Mononuclear cell (primary cell): ENCODE measurements at regions not wholly inside any gene's neighbourhood (a gene's known extent, or its start where the extent isn't known, plus 50 kb on each side); places are given as distances from the start of the nearest gene placed in this dataset.
"Not testable (repeated sequence)": the region's sequence is repeated elsewhere in the genome, so short reads cannot be mapped to it uniquely, and the experiment has no call there.

Experiments
- H3K27me3 ChIP-seq: 2 replicates; pipeline ENCODE4 v1.6.0; 2011; ENCODE audit warnings: low read length, control low read depth; ENCODE audit not compliant: insufficient read depth
- H3K4me1 ChIP-seq: 2 replicates; pipeline ENCODE4 v1.5.1; 2011; ENCODE audit warnings: mild to moderate bottlenecking, low read length, control low read depth; ENCODE audit not compliant: insufficient read depth
- H3K4me3 ChIP-seq: 2 replicates; pipeline ENCODE4 v1.5.1; 2011; ENCODE audit warnings: mild to moderate bottlenecking, low read length, moderate library complexity
- H3K9me3 ChIP-seq: 2 replicates; pipeline ENCODE4 v1.5.1; 2011; ENCODE audit warnings: low read depth, mild to moderate bottlenecking, control low read depth, low read length

GRCh38 chr1:47655521-47656300, 217.9 kb downstream of the FOXD2 start:
- Histone ChIP-seq H3K4me3 (no peak overlapping the region), H3K9me3 (no peaks in the 10 kb centered on the region), H3K27me3 (no peaks in the 10 kb centered on the region), H3K4me1 (no peaks in the 10 kb centered on the region)

GRCh38 chr1:47656719-47657685, 219.2 kb downstream of the FOXD2 start:
- Histone ChIP-seq H3K27me3 (no peaks in the 10 kb centered on the region), H3K4me3 (no peak overlapping the region), H3K4me1 (no peaks in the 10 kb centered on the region), H3K9me3 (no peaks in the 10 kb centered on the region)

- no peaks in the 10 kb centered on the region for H3K9me3 ChIP-seq
- no peaks in the 10 kb centered on the region for H3K27me3 ChIP-seq
- no peak overlapping the region for H3K4me3 ChIP-seq
- H3K4me1 ChIP-seq: no peaks in the 10 kb centered on the region
Measured at GRCh38 chr1:47658161-47658920, 220.5 kb downstream of the FOXD2 start.

- no peaks in the 10 kb centered on the region for H3K27me3 ChIP-seq
- H3K4me1 ChIP-seq: no peaks in the 10 kb centered on the region
- no peaks in the 10 kb centered on the region for H3K9me3 ChIP-seq
- H3K4me3 ChIP-seq: no peak overlapping the region
Measured at GRCh38 chr1:47659146-47659545, 221.3 kb downstream of the FOXD2 start.

GRCh38 chr1:47660622-47661021, 222.8 kb downstream of the FOXD2 start:
- no peaks in the 10 kb centered on the region for H3K9me3 ChIP-seq
- H3K27me3 ChIP-seq: no peaks in the 10 kb centered on the region
- no peaks in the 10 kb centered on the region for H3K4me1 ChIP-seq
- H3K4me3 ChIP-seq: no peak overlapping the region

- Histone ChIP-seq H3K27me3 (no peaks in the 10 kb centered on the region), H3K9me3 (no peaks in the 10 kb centered on the region), H3K4me1 (no peaks in the 10 kb centered on the region), H3K4me3 (no peak overlapping the region)
Measured at GRCh38 chr1:47661040-47661439, 223.2 kb downstream of the FOXD2 start.

GRCh38 chr1:47662068-47662467, 224.2 kb downstream of the FOXD2 start:
- Histone ChIP-seq H3K4me1 (no peaks in the 10 kb centered on the region), H3K27me3 (no peaks in the 10 kb centered on the region), H3K4me3 (no peak overlapping the region), H3K9me3 (no peaks in the 10 kb centered on the region)

- no peak overlapping the region for H3K4me3 ChIP-seq
- H3K27me3 ChIP-seq: no peaks in the 10 kb centered on the region
- no peaks in the 10 kb centered on the region for H3K9me3 ChIP-seq
- no peaks in the 10 kb centered on the region for H3K4me1 ChIP-seq
Measured at GRCh38 chr1:47663286-47663685, 225.4 kb downstream of the FOXD2 start.

GRCh38 chr1:47664356-47664755, 226.5 kb downstream of the FOXD2 start:
- Histone ChIP-seq H3K4me1 (no peaks in the 10 kb centered on the region), H3K4me3 (no peak overlapping the region), H3K27me3 (no peaks in the 10 kb centered on the region), H3K9me3 (no peaks in the 10 kb centered on the region)

- not testable (repeated sequence) for H3K27me3 ChIP-seq, H3K9me3 ChIP-seq, H3K4me3 ChIP-seq, H3K4me1 ChIP-seq
Measured at GRCh38 chr1:47664896-47665295, 227.1 kb downstream of the FOXD2 start.

GRCh38 chr1:47669081-47669585, 231.3 kb downstream of the FOXD2 start:
- no peak overlapping the region for H3K4me3 ChIP-seq
- H3K27me3 ChIP-seq: peaks cover 4% of the 10 kb centered on the region
- H3K4me1 ChIP-seq: no peaks in the 10 kb centered on the region
- H3K9me3 ChIP-seq: no peaks in the 10 kb centered on the region

- no peaks in the 10 kb centered on the region for H3K9me3 ChIP-seq
- H3K27me3 ChIP-seq: peaks cover 4% of the 10 kb centered on the region
- H3K4me3 ChIP-seq: no peak overlapping the region
- no peaks in the 10 kb centered on the region for H3K4me1 ChIP-seq
Measured at GRCh38 chr1:47672622-47673021, 234.8 kb downstream of the FOXD2 start.

- H3K4me1 ChIP-seq: no peaks in the 10 kb centered on the region
- peaks cover 4% of the 10 kb centered on the region for H3K27me3 ChIP-seq
- no peak overlapping the region for H3K4me3 ChIP-seq
- H3K9me3 ChIP-seq: no peaks in the 10 kb centered on the region
Measured at GRCh38 chr1:47674189-47674588, 236.3 kb downstream of the FOXD2 start.

GRCh38 chr1:47675047-47675675, 237.3 kb downstream of the FOXD2 start:
- Histone ChIP-seq H3K4me1 (no peaks in the 10 kb centered on the region), H3K4me3 (no peak overlapping the region), H3K9me3 (no peaks in the 10 kb centered on the region), H3K27me3 (peaks cover 4% of the 10 kb centered on the region)
